ENCODE measurements at regions not wholly inside any gene's neighbourhood (a gene's known extent, or its start where the extent isn't known, plus 50 kb on each side); places are given as distances from the start of the nearest gene placed in this dataset.

- Mint-ChIP-seq H3K4me3 (no peak overlapping the region), H3K27me3 (no peaks in the 10 kb centered on the region), H3K9me3 (no peaks in the 10 kb centered on the region), H3K36me3 (no peaks in the 10 kb centered on the region), H3K27ac (no peak overlapping the region), H3K4me1 (ENCODE audit: low read depth) (no peaks in the 10 kb centered on the region)
- CTCF ChIA-PET = no interaction called here
- intact Hi-C loops (cut with micrococcal nuclease) = no loop called here
- POLR2A ChIA-PET = no interaction called here
- no peak for DNase-seq
Measured at GRCh38 chr13:84570831-84571230, 688.6 kb upstream of the SLITRK1 start.

- DNase-seq = no peak
- intact Hi-C loops (cut with micrococcal nuclease) = no loop called here
- CTCF ChIA-PET = no interaction called here
- Mint-ChIP-seq H3K27ac (no peak overlapping the region), H3K9me3 (no peaks in the 10 kb centered on the region), H3K4me1 (ENCODE audit: low read depth) (no peaks in the 10 kb centered on the region), H3K36me3 (no peaks in the 10 kb centered on the region), H3K4me3 (no peak overlapping the region), H3K27me3 (no peaks in the 10 kb centered on the region)
- POLR2A ChIA-PET = no interaction called here
Measured at GRCh38 chr13:84569366-84569765, 687.1 kb upstream of the SLITRK1 start.

GRCh38 chr13:84567848-84568247 is 685.6 kb upstream of the SLITRK1 start:
- Mint-ChIP-seq H3K27me3 (no peaks in the 10 kb centered on the region), H3K36me3 (no peaks in the 10 kb centered on the region), H3K4me3 (no peak overlapping the region), H3K9me3 (no peaks in the 10 kb centered on the region), H3K27ac (no peak overlapping the region), H3K4me1 (ENCODE audit: low read depth) (no peaks in the 10 kb centered on the region)
- DNase-seq = no peak
- ChIA-PET POLR2A (no interaction called here), CTCF (no interaction called here)
- intact Hi-C loops (cut with micrococcal nuclease) = no loop called here

- ChIA-PET CTCF (no interaction called here), POLR2A (no interaction called here)
- H3K36me3 Mint-ChIP-seq = no peaks in the 10 kb centered on the region
- H3K27ac Mint-ChIP-seq = no peak overlapping the region
- intact Hi-C loops (cut with micrococcal nuclease) = no loop called here
- no peaks in the 10 kb centered on the region for H3K4me1 Mint-ChIP-seq (ENCODE audit: low read depth)
- no peak overlapping the region for H3K4me3 Mint-ChIP-seq
- no peak for DNase-seq
- H3K9me3 Mint-ChIP-seq = no peaks in the 10 kb centered on the region
- no peaks in the 10 kb centered on the region for H3K27me3 Mint-ChIP-seq
Measured at GRCh38 chr13:84566780-84567179, 684.5 kb upstream of the SLITRK1 start.

GRCh38 chr13:84563611-84564010 is 681.3 kb upstream of the SLITRK1 start:
- Mint-ChIP-seq H3K27me3 (no peaks in the 10 kb centered on the region), H3K4me1 (ENCODE audit: low read depth) (no peaks in the 10 kb centered on the region), H3K9me3 (peaks cover 3% of the 10 kb centered on the region), H3K27ac (no peak overlapping the region), H3K4me3 (no peak overlapping the region), H3K36me3 (no peaks in the 10 kb centered on the region)
- ChIA-PET CTCF (no interaction called here), POLR2A (no interaction called here)
- intact Hi-C loops (cut with micrococcal nuclease) = no loop called here
- DNase-seq = no peak

- intact Hi-C loops (cut with micrococcal nuclease) = no loop called here
- H3K27ac Mint-ChIP-seq = no peak overlapping the region
- no peak for DNase-seq
- H3K4me3 Mint-ChIP-seq = no peak overlapping the region
- H3K27me3 Mint-ChIP-seq = no peaks in the 10 kb centered on the region
- POLR2A ChIA-PET = no interaction called here
- H3K9me3 Mint-ChIP-seq = peaks cover 3% of the 10 kb centered on the region
- no peaks in the 10 kb centered on the region for H3K36me3 Mint-ChIP-seq
- CTCF ChIA-PET = no interaction called here
- no peaks in the 10 kb centered on the region for H3K4me1 Mint-ChIP-seq (ENCODE audit: low read depth)
Measured at GRCh38 chr13:84553227-84553626, 671.0 kb upstream of the SLITRK1 start.

- ChIA-PET CTCF (no interaction called here), POLR2A (no interaction called here)
- Mint-ChIP-seq H3K27me3 (no peaks in the 10 kb centered on the region), H3K4me1 (ENCODE audit: low read depth) (no peaks in the 10 kb centered on the region), H3K36me3 (no peaks in the 10 kb centered on the region), H3K27ac (no peak overlapping the region), H3K9me3 (no peaks in the 10 kb centered on the region), H3K4me3 (no peak overlapping the region)
- intact Hi-C loops (cut with micrococcal nuclease) = no loop called here
- no peak for DNase-seq
Measured at GRCh38 chr13:84543962-84544361, 661.7 kb upstream of the SLITRK1 start.

- POLR2A ChIA-PET = no interaction called here
- Mint-ChIP-seq H3K27me3 (no peaks in the 10 kb centered on the region), H3K36me3 (no peaks in the 10 kb centered on the region), H3K4me3 (no peak overlapping the region), H3K9me3 (no peaks in the 10 kb centered on the region), H3K4me1 (ENCODE audit: low read depth) (no peaks in the 10 kb centered on the region), H3K27ac (no peak overlapping the region)
- CTCF ChIA-PET = no interaction called here
- DNase-seq = no peak
- intact Hi-C loops (cut with micrococcal nuclease) = no loop called here
Measured at GRCh38 chr13:84542348-84542747, 660.1 kb upstream of the SLITRK1 start.

GRCh38 chr13:84536906-84537305 is 654.6 kb upstream of the SLITRK1 start:
- H3K4me1 Mint-ChIP-seq (ENCODE audit: low read depth) = no peaks in the 10 kb centered on the region
- H3K27me3 Mint-ChIP-seq = no peaks in the 10 kb centered on the region
- no peak overlapping the region for H3K4me3 Mint-ChIP-seq
- intact Hi-C loops (cut with micrococcal nuclease) = no loop called here
- DNase-seq = no peak
- POLR2A ChIA-PET = no interaction called here
- H3K9me3 Mint-ChIP-seq = no peaks in the 10 kb centered on the region
- no peak overlapping the region for H3K27ac Mint-ChIP-seq
- H3K36me3 Mint-ChIP-seq = no peaks in the 10 kb centered on the region
- CTCF ChIA-PET = no interaction called here

- no peaks in the 10 kb centered on the region for H3K36me3 Mint-ChIP-seq
- H3K4me1 Mint-ChIP-seq (ENCODE audit: low read depth) = no peaks in the 10 kb centered on the region
- ChIA-PET CTCF (no interaction called here), POLR2A (no interaction called here)
- no peaks in the 10 kb centered on the region for H3K9me3 Mint-ChIP-seq
- intact Hi-C loops (cut with micrococcal nuclease) = no loop called here
- H3K27ac Mint-ChIP-seq = no peak overlapping the region
- no peak overlapping the region for H3K4me3 Mint-ChIP-seq
- DNase-seq = no peak
- H3K27me3 Mint-ChIP-seq = no peaks in the 10 kb centered on the region
Measured at GRCh38 chr13:84528408-84529070, 646.3 kb upstream of the SLITRK1 start.

GRCh38 chr13:84525865-84526264 is 643.6 kb upstream of the SLITRK1 start:
- H3K27me3 Mint-ChIP-seq = no peaks in the 10 kb centered on the region
- CTCF ChIA-PET = no interaction called here
- no peak overlapping the region for H3K27ac Mint-ChIP-seq
- no peaks in the 10 kb centered on the region for H3K36me3 Mint-ChIP-seq
- POLR2A ChIA-PET = no interaction called here
- H3K4me3 Mint-ChIP-seq = no peak overlapping the region
- no peaks in the 10 kb centered on the region for H3K9me3 Mint-ChIP-seq
- intact Hi-C loops (cut with micrococcal nuclease) = no loop called here
- no peak for DNase-seq
- H3K4me1 Mint-ChIP-seq (ENCODE audit: low read depth) = no peaks in the 10 kb centered on the region

- Mint-ChIP-seq H3K27me3 (no peaks in the 10 kb centered on the region), H3K27ac (no peak overlapping the region), H3K4me1 (ENCODE audit: low read depth) (no peaks in the 10 kb centered on the region), H3K36me3 (no peaks in the 10 kb centered on the region), H3K4me3 (no peak overlapping the region), H3K9me3 (no peaks in the 10 kb centered on the region)
- CTCF ChIA-PET = no interaction called here
- intact Hi-C loops (cut with micrococcal nuclease) = no loop called here
- POLR2A ChIA-PET = no interaction called here
- no peak for DNase-seq
Measured at GRCh38 chr13:84524586-84524985, 642.3 kb upstream of the SLITRK1 start.

- Mint-ChIP-seq H3K9me3 (peaks cover 9% of the 10 kb centered on the region), H3K4me1 (ENCODE audit: low read depth) (no peaks in the 10 kb centered on the region), H3K27ac (no peak overlapping the region), H3K4me3 (no peak overlapping the region), H3K27me3 (no peaks in the 10 kb centered on the region), H3K36me3 (no peaks in the 10 kb centered on the region)
- ChIA-PET POLR2A (no interaction called here), CTCF (no interaction called here)
- DNase-seq = no peak
- intact Hi-C loops (cut with micrococcal nuclease) = no loop called here
Measured at GRCh38 chr13:84500016-84500415, 617.7 kb upstream of the SLITRK1 start.

- no peak for DNase-seq
- Mint-ChIP-seq H3K9me3 (peaks cover 5% of the 10 kb centered on the region), H3K27me3 (no peaks in the 10 kb centered on the region), H3K4me3 (no peak overlapping the region), H3K4me1 (ENCODE audit: low read depth) (no peaks in the 10 kb centered on the region), H3K27ac (no peak overlapping the region), H3K36me3 (no peaks in the 10 kb centered on the region)
- POLR2A ChIA-PET = no interaction called here
- intact Hi-C loops (cut with micrococcal nuclease) = no loop called here
- CTCF ChIA-PET = no interaction called here
Measured at GRCh38 chr13:84497613-84498012, 615.3 kb upstream of the SLITRK1 start.
